Central memory CD8-positive, alpha-beta T cell (primary cell): ENCODE measurements at regions not wholly inside any gene's neighbourhood (a gene's known extent, or its start where the extent isn't known, plus 50 kb on each side); places are given as distances from the start of the nearest gene placed in this dataset.

Experiments
- ATAC-seq: fragments of 150-1000 bp; cut with Tn5 transposase; replicated peaks from 2 replicates; pipeline ENCODE4 v1.10.0; 2022; ENCODE audit warnings: mild to moderate bottlenecking, moderate FRiP score, moderate number of reproducible peaks; ENCODE audit not compliant: poor library complexity, severe bottlenecking; ENCODE audit errors: extremely low read depth
- DNase-seq, 2 donors: peaks; one replicate each; pipeline ENCODE4 v3.0.0; 2021; ENCODE audit warnings: low spot score in 2 of 2
- H3K27ac Mint-ChIP-seq: one replicate; pipeline ENCODE4 v1.8.0; 2022; ENCODE audit warnings: low read depth, mild to moderate bottlenecking, moderate library complexity, mixed read lengths
- H3K27me3 Mint-ChIP-seq: one replicate; pipeline ENCODE4 v1.8.0; 2022; ENCODE audit warnings: mixed read lengths
- H3K36me3 Mint-ChIP-seq: one replicate; pipeline ENCODE4 v1.8.0; 2022; ENCODE audit warnings: mild to moderate bottlenecking, moderate library complexity, mixed read lengths; ENCODE audit not compliant: insufficient read depth
- H3K4me1 Mint-ChIP-seq: one replicate; pipeline ENCODE4 v1.8.0; 2022; ENCODE audit warnings: mixed read lengths
- H3K4me3 Mint-ChIP-seq: one replicate; pipeline ENCODE4 v1.8.0; 2022; ENCODE audit warnings: mild to moderate bottlenecking, moderate library complexity, mixed read lengths
- H3K9me3 Mint-ChIP-seq: one replicate; pipeline ENCODE4 v1.8.0; 2022; ENCODE audit warnings: mixed read lengths

- H3K9me3 Mint-ChIP-seq = no peaks in the 10 kb centered on the region
- peaks cover 9% of the 10 kb centered on the region for H3K4me1 Mint-ChIP-seq
- no peak overlapping the region for H3K4me3 Mint-ChIP-seq
- H3K27me3 Mint-ChIP-seq = no peaks in the 10 kb centered on the region
- DNase-seq = no peak
- no peaks in the 10 kb centered on the region for H3K36me3 Mint-ChIP-seq
- ATAC-seq = no peak
- no peak overlapping the region for H3K27ac Mint-ChIP-seq
These were observed 202.6 kb downstream of the TM9SF2 start for GRCh38 chr13:99703908-99704307.

DNA sequence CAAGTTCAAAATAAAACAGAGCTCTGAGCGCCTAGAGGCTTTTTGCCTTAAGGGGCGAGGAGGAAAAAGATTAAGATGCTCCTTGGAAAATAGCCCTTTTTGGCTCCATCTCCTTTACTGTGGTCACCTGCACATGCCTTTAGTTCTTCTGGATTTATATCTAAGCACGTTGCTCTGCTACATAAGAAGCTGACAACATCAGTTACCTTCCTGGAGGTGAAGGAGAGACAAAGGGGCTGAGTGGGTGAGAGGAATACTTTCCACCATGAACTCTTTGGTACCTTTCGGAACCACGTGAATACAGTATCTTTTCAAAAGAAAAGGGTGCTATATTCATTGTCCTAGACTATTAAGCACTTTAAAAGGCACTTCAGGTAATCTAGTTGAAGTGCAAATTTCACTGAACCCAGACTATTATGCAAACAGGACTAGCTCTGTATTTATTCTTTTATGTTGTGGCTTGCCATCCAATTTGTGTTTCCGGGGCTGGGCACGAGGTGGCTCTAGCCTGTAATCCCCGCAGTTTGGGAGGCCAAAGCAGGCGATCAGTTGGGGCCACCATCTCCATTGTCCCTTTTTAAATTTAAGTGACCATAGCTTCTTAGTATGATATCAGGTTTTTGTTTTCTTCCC lies 201.5 kb downstream of the TM9SF2 start:
- Mint-ChIP-seq H3K36me3 (no peaks in the 10 kb centered on the region), H3K27ac (no peak overlapping the region), H3K27me3 (no peaks in the 10 kb centered on the region), H3K4me3 (no peak overlapping the region), H3K4me1 (peaks cover 9% of the 10 kb centered on the region), H3K9me3 (no peaks in the 10 kb centered on the region)
- ATAC-seq = no peak
- no peak for DNase-seq

GRCh38 chr13:99700468-99700867 lies 199.2 kb downstream of the TM9SF2 start:
- Mint-ChIP-seq H3K27ac (no peak overlapping the region), H3K4me1 (peaks cover 9% of the 10 kb centered on the region), H3K9me3 (no peaks in the 10 kb centered on the region), H3K36me3 (no peaks in the 10 kb centered on the region), H3K4me3 (no peak overlapping the region), H3K27me3 (no peaks in the 10 kb centered on the region)
- no peak for DNase-seq
- no peak for ATAC-seq

DNA sequence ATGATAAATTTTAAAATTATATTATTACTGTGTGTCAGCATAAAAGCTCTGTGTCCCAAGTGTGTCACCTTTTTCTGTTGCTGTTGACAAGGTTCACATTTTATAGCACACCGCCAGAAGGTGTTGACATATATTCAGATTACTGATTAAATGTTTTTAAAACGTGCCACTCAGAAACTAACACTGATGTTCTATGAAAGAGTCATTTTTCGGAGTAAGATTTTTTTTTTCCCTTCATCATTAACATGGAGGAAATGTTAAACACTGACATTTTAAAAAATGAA lies 197.5 kb downstream of the TM9SF2 start:
- Mint-ChIP-seq H3K4me3 (no peak overlapping the region), H3K27ac (no peak overlapping the region), H3K9me3 (no peaks in the 10 kb centered on the region), H3K27me3 (no peaks in the 10 kb centered on the region), H3K36me3 (no peaks in the 10 kb centered on the region), H3K4me1 (peaks cover 9% of the 10 kb centered on the region)
- ATAC-seq (no peak), DNase-seq (no peak)

DNA sequence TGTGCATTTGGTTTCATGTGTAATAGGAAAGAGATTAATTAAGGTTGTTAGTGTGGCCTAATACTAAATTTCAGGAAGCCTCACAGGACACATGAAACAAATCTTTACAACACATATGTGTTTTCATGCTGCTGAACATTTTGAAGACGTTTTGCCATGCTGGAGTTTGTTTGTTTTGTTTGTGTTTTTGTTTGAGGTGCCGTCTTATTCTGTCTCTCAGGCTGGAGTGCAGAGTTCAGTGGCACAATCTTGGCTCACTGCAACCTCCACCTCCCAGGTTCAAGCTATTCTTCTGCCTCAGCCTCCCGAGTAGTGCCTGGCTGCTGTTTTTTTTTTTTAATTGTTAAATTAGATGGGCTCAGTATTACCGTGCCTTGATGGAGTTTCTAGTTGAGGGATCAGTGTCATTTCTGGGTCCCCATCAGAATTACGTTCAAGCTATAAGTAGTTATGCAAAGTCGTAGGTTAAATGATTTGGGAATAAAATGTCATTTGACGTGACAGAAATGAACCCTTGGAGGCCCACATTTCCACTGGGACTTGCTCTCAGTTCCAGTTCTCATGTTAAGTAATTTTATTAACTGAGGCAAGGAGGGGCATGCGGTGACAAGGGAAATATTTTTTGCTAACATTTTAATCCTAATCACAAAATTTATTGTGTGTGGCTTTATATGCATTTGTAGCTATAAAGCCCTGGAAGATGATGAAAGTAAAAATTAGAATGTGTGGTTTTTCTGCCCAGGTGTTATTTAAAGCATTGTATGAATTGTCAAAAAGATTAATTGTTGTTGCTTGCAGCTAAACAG lies 196.9 kb downstream of the TM9SF2 start:
- H3K27me3 Mint-ChIP-seq = no peaks in the 10 kb centered on the region
- no peaks in the 10 kb centered on the region for H3K36me3 Mint-ChIP-seq
- no peak for ATAC-seq
- peaks cover 9% of the 10 kb centered on the region for H3K4me1 Mint-ChIP-seq
- DNase-seq = no peak
- no peak overlapping the region for H3K4me3 Mint-ChIP-seq
- no peaks in the 10 kb centered on the region for H3K9me3 Mint-ChIP-seq
- no peak overlapping the region for H3K27ac Mint-ChIP-seq

GRCh38 chr13:99695857-99696256 lies 194.6 kb downstream of the TM9SF2 start:
- no peak overlapping the region for H3K4me3 Mint-ChIP-seq
- no peak for ATAC-seq
- DNase-seq = no peak
- H3K27ac Mint-ChIP-seq = no peak overlapping the region
- H3K4me1 Mint-ChIP-seq = peaks cover 7% of the 10 kb centered on the region
- H3K27me3 Mint-ChIP-seq = no peaks in the 10 kb centered on the region
- H3K9me3 Mint-ChIP-seq = no peaks in the 10 kb centered on the region
- no peaks in the 10 kb centered on the region for H3K36me3 Mint-ChIP-seq

GRCh38 chr13:99693852-99694611 lies 192.8 kb downstream of the TM9SF2 start:
- DNase-seq (no peak), ATAC-seq (no peak)
- H3K4me1 Mint-ChIP-seq = no peaks in the 10 kb centered on the region
- H3K27me3 Mint-ChIP-seq = no peaks in the 10 kb centered on the region
- H3K4me3 Mint-ChIP-seq = no peak overlapping the region
- H3K9me3 Mint-ChIP-seq = no peaks in the 10 kb centered on the region
- H3K27ac Mint-ChIP-seq = no peak overlapping the region
- no peaks in the 10 kb centered on the region for H3K36me3 Mint-ChIP-seq

DNA sequence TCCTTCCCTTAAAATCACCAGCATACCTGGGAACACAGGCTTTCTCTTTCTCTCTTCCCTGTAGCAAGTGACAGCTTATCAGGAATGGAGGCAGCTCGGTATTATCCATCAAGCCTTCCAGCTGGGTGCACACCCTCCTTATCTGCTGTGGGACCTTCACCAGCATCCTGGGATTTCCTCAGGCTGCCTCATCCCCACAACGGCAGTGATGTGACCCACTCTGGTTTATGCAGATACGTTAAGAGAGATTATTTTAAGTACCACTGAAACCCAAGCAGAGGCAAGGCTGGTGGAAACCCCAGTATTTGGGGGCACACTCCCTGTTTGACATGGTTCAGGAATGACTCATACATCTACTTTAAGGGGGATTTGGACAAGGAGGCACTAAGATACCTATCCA lies 192.1 kb downstream of the TM9SF2 start:
- DNase-seq (no peak), ATAC-seq (no peak)
- no peak overlapping the region for H3K4me3 Mint-ChIP-seq
- H3K27ac Mint-ChIP-seq = no peak overlapping the region
- H3K9me3 Mint-ChIP-seq = no peaks in the 10 kb centered on the region
- H3K36me3 Mint-ChIP-seq = no peaks in the 10 kb centered on the region
- no peaks in the 10 kb centered on the region for H3K27me3 Mint-ChIP-seq
- no peaks in the 10 kb centered on the region for H3K4me1 Mint-ChIP-seq

DNA sequence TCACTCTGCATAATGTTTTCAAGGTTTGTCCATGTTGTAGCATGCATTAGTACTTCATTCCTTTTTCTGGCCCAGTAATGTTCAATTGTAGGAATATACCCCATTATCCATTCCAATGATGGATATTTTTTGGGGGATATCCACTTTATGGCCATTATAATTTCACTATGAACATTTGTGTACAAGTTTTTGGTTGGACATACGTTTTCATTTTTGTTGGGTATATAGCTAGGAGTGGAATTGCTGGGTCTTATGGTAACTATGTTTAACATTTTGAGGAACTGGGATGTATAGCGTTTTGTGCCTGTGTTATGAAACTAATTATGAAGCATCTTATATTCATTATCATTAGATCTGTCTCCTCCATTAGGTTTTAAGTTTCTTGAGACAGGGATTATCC lies 191.6 kb downstream of the TM9SF2 start:
- Mint-ChIP-seq H3K36me3 (no peaks in the 10 kb centered on the region), H3K9me3 (no peaks in the 10 kb centered on the region), H3K27me3 (no peaks in the 10 kb centered on the region), H3K27ac (no peak overlapping the region), H3K4me3 (no peak overlapping the region), H3K4me1 (no peaks in the 10 kb centered on the region)
- ATAC-seq (no peak), DNase-seq (no peak)

DNA sequence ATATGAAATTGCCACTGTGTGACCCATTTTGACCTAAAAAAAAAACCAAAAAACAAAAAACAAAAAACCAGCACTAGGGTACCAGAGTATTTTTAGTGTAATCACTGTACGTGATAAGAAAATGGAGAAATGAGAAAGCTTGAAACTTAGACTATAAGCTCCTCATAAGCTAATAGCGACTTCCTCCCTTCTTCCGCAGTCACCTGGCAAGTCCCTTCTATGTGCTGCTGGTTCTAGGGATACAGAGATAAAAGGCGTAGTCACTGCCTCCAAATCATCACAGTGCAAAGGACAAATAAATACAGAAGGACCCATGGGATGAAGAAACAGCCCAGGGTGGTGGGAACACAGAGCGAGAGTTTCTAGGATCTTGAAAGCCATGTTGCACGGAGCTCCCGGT lies 190.3 kb downstream of the TM9SF2 start:
- DNase-seq (no peak), ATAC-seq (no peak)
- no peaks in the 10 kb centered on the region for H3K27me3 Mint-ChIP-seq
- H3K36me3 Mint-ChIP-seq = no peaks in the 10 kb centered on the region
- no peak overlapping the region for H3K4me3 Mint-ChIP-seq
- no peaks in the 10 kb centered on the region for H3K9me3 Mint-ChIP-seq
- no peak overlapping the region for H3K27ac Mint-ChIP-seq
- peaks cover 2% of the 10 kb centered on the region for H3K4me1 Mint-ChIP-seq

DNA sequence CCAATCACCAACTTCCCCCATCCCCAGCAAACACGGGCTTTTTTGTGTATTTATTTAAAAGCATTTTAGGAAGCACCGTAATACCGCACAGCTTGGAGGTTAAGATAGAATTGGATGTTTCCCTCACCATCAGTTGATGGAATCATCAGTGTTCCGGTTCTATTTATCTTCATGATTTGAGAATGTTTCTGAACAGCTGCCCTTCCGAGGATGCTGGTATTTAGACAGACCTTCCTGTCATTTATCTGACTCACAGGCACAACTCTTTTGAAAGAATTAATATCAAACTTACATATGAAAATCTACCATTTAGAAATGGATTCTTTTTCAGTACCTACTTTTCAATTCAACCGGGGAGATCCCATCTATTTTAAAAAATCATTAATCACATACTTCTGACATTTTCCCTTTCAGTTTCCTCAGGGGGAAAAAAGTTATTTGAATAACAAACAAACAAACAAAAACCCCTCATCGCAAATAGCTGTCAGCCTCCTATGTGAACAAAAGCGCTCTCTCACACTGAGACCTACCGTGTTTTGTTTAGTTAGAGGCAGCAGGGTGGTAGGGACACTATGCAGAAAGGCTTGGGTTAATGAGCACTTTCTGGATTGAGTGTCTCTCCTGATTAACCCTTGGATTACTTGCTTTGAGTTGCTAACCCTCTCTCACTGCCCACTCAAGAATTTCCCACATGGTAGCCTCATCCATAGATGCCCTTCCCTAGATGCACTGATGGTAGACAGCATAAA lies 189.3 kb downstream of the TM9SF2 start:
- no peaks in the 10 kb centered on the region for H3K27me3 Mint-ChIP-seq
- no peaks in the 10 kb centered on the region for H3K9me3 Mint-ChIP-seq
- H3K4me3 Mint-ChIP-seq = no peak overlapping the region
- no peaks in the 10 kb centered on the region for H3K36me3 Mint-ChIP-seq
- ATAC-seq = no peak
- peaks cover 7% of the 10 kb centered on the region for H3K4me1 Mint-ChIP-seq
- H3K27ac Mint-ChIP-seq = no peak overlapping the region
- no peak for DNase-seq

DNA sequence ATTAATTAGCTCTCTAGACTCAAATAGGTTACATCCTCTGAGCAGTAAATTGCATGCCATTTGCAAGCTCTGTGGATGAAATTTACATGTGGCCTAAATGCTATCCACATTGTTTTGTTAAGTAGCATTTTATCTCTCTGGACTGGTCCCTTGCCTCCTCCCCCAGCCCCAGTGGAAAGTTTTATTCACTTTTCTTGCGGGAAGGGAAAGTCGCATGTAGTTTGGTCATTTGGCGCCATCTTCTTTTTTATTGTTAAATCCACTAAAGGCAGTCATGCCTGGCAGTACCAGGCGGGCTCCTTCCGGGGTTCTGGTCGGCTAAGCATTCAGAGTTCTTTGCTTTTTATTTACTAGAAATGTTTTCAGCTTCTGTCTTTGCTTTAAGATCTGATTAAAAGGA lies 188.7 kb downstream of the TM9SF2 start:
- Mint-ChIP-seq H3K4me1 (peaks cover 7% of the 10 kb centered on the region), H3K27me3 (no peaks in the 10 kb centered on the region), H3K27ac (no peak overlapping the region), H3K9me3 (no peaks in the 10 kb centered on the region), H3K4me3 (no peak overlapping the region), H3K36me3 (no peaks in the 10 kb centered on the region)
- ATAC-seq (no peak), DNase-seq (no peak)
